Spleen (tissue), 11 donors: ENCODE measurements at regions not wholly inside any gene's neighbourhood (a gene's known extent, or its start where the extent isn't known, plus 50 kb on each side); places are given as distances from the start of the nearest gene placed in this dataset.

Source experiments
- DNase-seq: peaks from one replicate; pipeline ENCODE4 v3.0.0-alpha.2; 2020
- H3K27ac ChIP-seq, 8 donors: fragments of 200-600 bp; sonication (generic) in 7 of 8; 1 replicate in 4 of 8; 2 replicates in 4 of 8; pipeline versions ENCODE4 v1.5.0 to v1.8.0; 2016 to 2021; ENCODE audit warnings: inconsistent platforms in 4 of 8, mild to moderate bottlenecking in 4 of 8, moderate library complexity in 1 of 8
- H3K27me3 ChIP-seq, 7 donors: fragments of 200-600 bp; sonication (generic) in 6 of 7; replicated peaks in 1 of 7; 1 replicate in 4 of 7; 2 replicates in 3 of 7; pipeline versions ENCODE4 v1.5.0 to v1.8.0; 2016 to 2021; ENCODE audit warnings: inconsistent platforms in 3 of 7, mild to moderate bottlenecking in 1 of 7
- H3K36me3 ChIP-seq, 6 donors: fragments of 200-600 bp; sonication (generic) in 5 of 6; 1 replicate in 4 of 6; 2 replicates in 2 of 6; pipeline versions ENCODE4 v1.5.0 to v1.8.0; 2016 to 2021; ENCODE audit warnings: inconsistent platforms in 2 of 6
- H3K4me1 ChIP-seq, 6 donors: fragments of 200-600 bp; sonication (generic) in 5 of 6; 1 replicate in 3 of 6; 2 replicates in 3 of 6; pipeline versions ENCODE4 v1.5.0 to v1.8.0; 2016 to 2021; ENCODE audit warnings: inconsistent platforms in 3 of 6
- H3K4me3 ChIP-seq, 8 donors: fragments of 200-600 bp; sonication (generic) in 7 of 8; 1 replicate in 4 of 8; 2 replicates in 4 of 8; pipeline versions ENCODE4 v1.5.0 to v1.8.0; 2016 to 2021; ENCODE audit warnings: inconsistent platforms in 4 of 8, mild to moderate bottlenecking in 4 of 8, moderate library complexity in 2 of 8
- H3K9me3 ChIP-seq, 8 donors: fragments of 200-600 bp; sonication (generic) in 7 of 8; 1 replicate in 4 of 8; 2 replicates in 4 of 8; pipeline versions ENCODE4 v1.5.0 to v1.8.0; 2016 to 2021; ENCODE audit warnings: inconsistent platforms in 4 of 8
- CTCF ChIP-seq, 11 experiments: fragments of 200-600 bp in 7 of 11; fragments of 450-650 bp in 4 of 11; sonication (generic) in 4 of 11; IDR thresholded peaks in 8 of 11; conservative IDR thresholded peaks in 3 of 11; 1 replicate in 7 of 11; 2 replicates in 4 of 11; pipeline versions ENCODE4 v1.4.0 to v1.8.0; 2016 to 2021; ENCODE audit warnings: antibody characterized with exemption in 11 of 11, inconsistent platforms in 4 of 11, mild to moderate bottlenecking in 1 of 11
- POLR2A ChIP-seq, 3 donors: fragments of 450-650 bp; IDR thresholded peaks; one replicate each; pipeline ENCODE4 v1.5.1; 2017; ENCODE audit warnings: antibody characterized with exemption in 3 of 3, mild to moderate bottlenecking in 1 of 3
- POLR2AphosphoS5 ChIP-seq, 3 donors: sonication (generic); formaldehyde crosslinking; IDR thresholded peaks; one replicate each; pipeline ENCODE4 v1.5.1; 2017; ENCODE audit warnings: antibody characterized with exemption in 3 of 3
- WGBS, 5 donors: extraction: QIAGEN DNeasy Blood & Tissue Kit in 3 of 5; methylation state at CpG; one replicate each; pipeline versions ENCODE4 v1.1.5 to v1.1.7; 2013 to 2018; 5-methylcytosine and 5-hydroxymethylcytosine counted together
- intact Hi-C: fragments of 100-400 bp; cut with DNase I; formaldehyde crosslinking; loops from one replicate; pipeline ENCODE4 v1.15.0; 2023; ENCODE audit warnings: low total_unique reads
- donor health status: healthy with polysubstance abuse.
- donor health status: DM: no; HTN: no; CAD: no; lungs with moderate emphysema.
- donor health status: DM: no; HTN: no; CAD: no.
- donor health status: Bipolar disorder and iron deficiency.
- donor health status: healthy.
- donor health status: DM: no; HTN: no; CAD: no.
- donor health status: DM: yes; HTN: yes; CAD: no.

- 76 to 95% (median 89%) methylated on average over 1 of the region's 1 CpG for WGBS, 5 donors
- H3K27ac ChIP-seq = no peak overlapping the region
- no peaks in the 10 kb centered on the region for H3K4me1 ChIP-seq
- H3K4me3 ChIP-seq = no peak overlapping the region
- no peak for DNase-seq
- intact Hi-C loops = no loop called here
- TF ChIP-seq CTCF (IDR thresholded peaks at IDR 0.05 in 8 of 11, conservative IDR thresholded peaks at IDR 0.05 in 3 of 11) (no peak), POLR2A (IDR thresholded peaks at IDR 0.05) (no peak), POLR2AphosphoS5 (IDR thresholded peaks at IDR 0.05) (no peak)
- H3K36me3 ChIP-seq = no peaks in the 10 kb centered on the region
- no peaks in the 10 kb centered on the region for H3K27me3 ChIP-seq
- H3K9me3 ChIP-seq = no peaks in the 10 kb centered on the region
Observed at GRCh38 chr21:31531967-31532366, 127.5 kb upstream of the SOD1 start.

GRCh38 chr21:31530897-31531705 is 128.4 kb upstream of the SOD1 start:
- 66 to 81% (median 77%) methylated on average over 10 of the region's 10 CpGs for WGBS, 5 donors
- TF ChIP-seq POLR2A (IDR thresholded peaks at IDR 0.05) = no peak
- Histone ChIP-seq H3K4me3 (no peak overlapping the region), H3K27me3 (no peaks in the 10 kb centered on the region), H3K9me3 (no peaks in the 10 kb centered on the region), H3K4me1 (no peaks in the 10 kb centered on the region), H3K27ac (no peak overlapping the region), H3K36me3 (no peaks in the 10 kb centered on the region)
- DNase-seq = no peak
- intact Hi-C loops = no loop called here

GRCh38 chr21:31530364-31530763 is 129.1 kb upstream of the SOD1 start:
- Histone ChIP-seq H3K36me3 (no peaks in the 10 kb centered on the region), H3K27me3 (no peaks in the 10 kb centered on the region), H3K9me3 (no peaks in the 10 kb centered on the region), H3K4me1 (no peaks in the 10 kb centered on the region), H3K27ac (no peak overlapping the region), H3K4me3 (no peak overlapping the region)
- DNase-seq = no peak
- TF ChIP-seq POLR2A (IDR thresholded peaks at IDR 0.05) (no peak), POLR2AphosphoS5 (IDR thresholded peaks at IDR 0.05) (no peak)
- 83 to 92% (median 89%) methylated on average over 9 of the region's 9 CpGs for WGBS, 5 donors
- intact Hi-C loops = no loop called here

DNA sequence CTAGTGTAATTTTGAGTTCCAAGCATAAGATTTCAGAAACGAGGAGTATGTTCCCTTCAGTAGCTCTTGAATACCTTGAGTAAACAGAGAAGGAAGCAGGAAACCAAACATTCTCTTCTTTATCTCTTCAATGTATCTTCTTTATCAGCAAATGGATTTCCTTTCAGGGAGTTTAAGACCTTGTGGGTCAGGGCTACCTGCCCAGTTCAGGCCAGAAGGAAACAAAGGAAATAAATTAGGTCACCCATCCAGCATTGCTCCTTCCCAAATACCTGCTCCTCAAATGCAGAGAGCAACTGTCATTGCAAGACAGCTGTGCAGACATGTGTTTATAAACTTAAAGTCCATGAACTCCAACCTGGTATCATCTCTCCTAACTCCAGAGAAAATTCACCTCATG is 130.1 kb upstream of the SOD1 start:
- no peaks in the 10 kb centered on the region for H3K27me3 ChIP-seq
- H3K4me1 ChIP-seq = no peaks in the 10 kb centered on the region
- no peak overlapping the region for H3K4me3 ChIP-seq
- H3K27ac ChIP-seq = no peak overlapping the region
- H3K36me3 ChIP-seq = no peaks in the 10 kb centered on the region
- H3K9me3 ChIP-seq = no peaks in the 10 kb centered on the region
- intact Hi-C loops = no loop called here
- no peak for TF ChIP-seq POLR2A (IDR thresholded peaks at IDR 0.05)
- no peak for TF ChIP-seq CTCF (IDR thresholded peaks at IDR 0.05 in 8 of 11, conservative IDR thresholded peaks at IDR 0.05 in 3 of 11)
- TF ChIP-seq POLR2AphosphoS5 (IDR thresholded peaks at IDR 0.05) = no peak
- no peak for DNase-seq
- WGBS, 5 donors = 11 to 32% (median 20%) methylated on average over 1 of the region's 1 CpG

DNA sequence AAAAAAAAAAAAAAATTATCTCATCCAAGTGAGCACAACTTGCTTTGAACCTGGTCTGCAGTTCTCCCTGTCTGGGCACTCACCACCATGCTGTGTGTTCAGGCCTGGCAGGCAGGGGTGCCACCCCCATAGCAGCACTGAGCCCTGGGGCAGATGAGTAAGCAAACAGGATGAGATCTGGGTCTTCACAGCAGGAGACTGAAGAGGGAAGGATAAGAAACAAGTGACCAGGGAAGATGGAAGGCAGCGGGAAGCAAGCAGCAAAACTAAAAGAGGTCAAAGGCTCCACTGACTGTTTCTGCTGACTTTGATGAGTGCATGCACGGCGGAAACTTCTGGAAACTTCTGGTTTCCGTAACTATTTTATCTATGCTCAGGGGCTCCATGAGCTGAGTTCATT is 133.5 kb upstream of the SOD1 start:
- Histone ChIP-seq H3K36me3 (no peaks in the 10 kb centered on the region), H3K27ac (peak overlapping the region in 3 of 8 donors; percentile 3 to 15 (median 5)), H3K9me3 (no peaks in the 10 kb centered on the region), H3K27me3 (no peaks in the 10 kb centered on the region), H3K4me3 (no peak overlapping the region), H3K4me1 (no peaks in the 10 kb centered on the region)
- no peak for DNase-seq
- TF ChIP-seq POLR2A (IDR thresholded peaks at IDR 0.05) (no peak), CTCF (IDR thresholded peaks at IDR 0.05 in 8 of 11, conservative IDR thresholded peaks at IDR 0.05 in 3 of 11) (no peak), POLR2AphosphoS5 (IDR thresholded peaks at IDR 0.05) (no peak)
- WGBS, 5 donors = 60 to 81% (median 77%) methylated on average over 4 of the region's 4 CpGs
- intact Hi-C loops = no loop called here
